NCI-H2107 (cell line): ENCODE measurements at regions not wholly inside any gene's neighbourhood (a gene's known extent, or its start where the extent isn't known, plus 50 kb on each side); places are given as distances from the start of the nearest gene placed in this dataset.
A peak's percentile ranks its signal among the peaks of the same experiment; 100 is the strongest.

Experiments used
- DNase-seq: peaks from one replicate; lab custom pipeline; 2025; lab: John Stamatoyannopoulos, UW

GRCh38 chr10:131425752-131426533, 114.4 kb upstream of the TCERG1L start:
- DNase-seq: no peak

- no peak for DNase-seq
These were observed 115.0 kb upstream of the TCERG1L start for GRCh38 chr10:131426534-131426898.

DNA sequence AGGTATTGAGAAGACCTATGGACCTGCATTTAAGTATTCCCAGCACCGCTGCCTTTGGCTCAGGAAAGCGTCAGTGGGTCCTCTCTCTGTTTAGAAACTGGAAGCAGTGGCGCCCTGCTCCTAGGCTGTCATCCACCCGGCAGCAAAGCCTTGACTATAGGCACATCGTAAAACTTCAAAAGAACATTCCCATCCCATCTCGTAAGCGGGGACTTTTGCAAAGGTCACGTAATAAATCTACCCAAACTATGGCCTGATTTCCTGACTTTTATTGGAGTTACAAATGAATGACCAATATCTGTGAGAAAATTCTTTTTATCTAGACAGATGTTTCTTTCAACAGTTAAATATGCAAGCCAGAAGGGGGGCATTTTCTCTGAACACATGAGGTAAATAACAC, 115.8 kb upstream of the TCERG1L start:
- DNase-seq: no peak

GRCh38 chr10:131427901-131428300, 116.4 kb upstream of the TCERG1L start:
- no peak for DNase-seq

DNA sequence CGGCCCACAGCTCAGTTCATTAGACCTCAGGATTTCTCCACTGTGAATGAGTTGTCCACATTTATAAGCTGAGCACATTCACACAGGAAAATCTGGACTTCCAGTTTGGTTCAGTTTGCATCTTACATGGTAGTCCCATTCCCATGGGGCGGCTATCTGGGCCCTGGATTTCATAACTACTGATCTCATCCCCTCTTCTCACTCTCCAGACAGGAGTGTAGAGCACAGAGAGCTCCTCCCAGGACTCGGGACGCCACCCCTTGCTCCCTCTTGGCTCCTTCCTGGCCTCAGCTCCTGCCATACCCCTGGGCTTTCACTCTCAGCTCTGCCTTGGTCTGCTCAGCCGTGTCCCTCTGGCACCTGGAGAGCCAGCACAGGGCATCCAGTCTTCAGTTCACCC, 117.6 kb upstream of the TCERG1L start:
- no peak for DNase-seq

DNA sequence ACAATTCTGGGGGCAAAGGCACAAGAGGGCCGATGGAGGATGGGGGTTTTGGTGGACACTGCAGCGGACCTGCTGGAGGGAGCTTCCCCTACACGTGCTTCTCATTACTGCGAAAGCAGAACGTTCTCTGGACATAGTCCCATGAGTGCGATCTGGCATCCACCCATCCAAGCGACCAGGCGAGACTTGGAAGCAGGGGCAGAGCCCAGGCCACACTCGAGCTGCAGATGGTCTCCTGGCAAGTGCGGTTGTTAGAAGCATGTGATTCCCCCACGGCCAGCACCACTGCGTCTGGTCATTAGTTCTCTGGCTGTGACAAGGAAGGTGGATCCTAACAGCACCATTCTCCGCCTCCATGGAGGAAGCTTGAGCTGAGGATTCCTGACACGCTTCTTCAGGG, 118.4 kb upstream of the TCERG1L start:
- no peak for DNase-seq

DNA sequence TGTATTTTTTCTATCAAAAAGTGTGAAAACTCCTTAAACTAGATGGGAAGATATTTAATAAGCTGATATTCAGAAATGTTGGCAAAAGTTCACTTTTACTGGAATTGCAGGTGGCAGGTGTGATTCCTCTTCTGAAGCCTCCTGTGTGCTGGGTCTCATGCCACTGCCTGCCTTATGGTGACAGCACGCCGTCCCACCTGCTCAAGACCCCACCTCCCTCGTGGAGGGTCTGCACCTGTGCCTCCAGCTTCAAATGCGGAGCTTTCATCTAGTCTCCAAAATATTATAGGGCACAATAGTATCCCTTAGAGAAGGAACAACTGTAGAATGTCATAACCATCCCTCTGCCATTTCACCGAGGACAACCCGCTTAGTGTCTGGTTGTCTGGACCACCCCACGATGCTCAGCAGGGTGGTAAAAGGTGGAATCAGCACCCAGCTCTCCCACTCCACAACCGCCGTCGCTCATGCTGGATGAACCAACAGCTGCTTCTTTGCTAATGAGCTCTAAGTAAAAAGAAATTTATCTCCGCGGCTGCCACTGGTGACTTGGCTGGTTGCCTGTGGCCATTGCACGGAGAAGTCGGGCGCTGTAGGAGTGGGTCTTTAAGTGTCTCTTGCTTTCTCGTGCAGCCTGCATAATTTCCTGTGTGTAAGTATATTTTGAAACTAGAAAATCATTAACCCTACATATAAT, 119.3 kb upstream of the TCERG1L start:
- DNase-seq: no peak

- DNase-seq: peak; percentile 6
These were observed 120.0 kb upstream of the TCERG1L start for GRCh38 chr10:131431533-131431932.

DNA sequence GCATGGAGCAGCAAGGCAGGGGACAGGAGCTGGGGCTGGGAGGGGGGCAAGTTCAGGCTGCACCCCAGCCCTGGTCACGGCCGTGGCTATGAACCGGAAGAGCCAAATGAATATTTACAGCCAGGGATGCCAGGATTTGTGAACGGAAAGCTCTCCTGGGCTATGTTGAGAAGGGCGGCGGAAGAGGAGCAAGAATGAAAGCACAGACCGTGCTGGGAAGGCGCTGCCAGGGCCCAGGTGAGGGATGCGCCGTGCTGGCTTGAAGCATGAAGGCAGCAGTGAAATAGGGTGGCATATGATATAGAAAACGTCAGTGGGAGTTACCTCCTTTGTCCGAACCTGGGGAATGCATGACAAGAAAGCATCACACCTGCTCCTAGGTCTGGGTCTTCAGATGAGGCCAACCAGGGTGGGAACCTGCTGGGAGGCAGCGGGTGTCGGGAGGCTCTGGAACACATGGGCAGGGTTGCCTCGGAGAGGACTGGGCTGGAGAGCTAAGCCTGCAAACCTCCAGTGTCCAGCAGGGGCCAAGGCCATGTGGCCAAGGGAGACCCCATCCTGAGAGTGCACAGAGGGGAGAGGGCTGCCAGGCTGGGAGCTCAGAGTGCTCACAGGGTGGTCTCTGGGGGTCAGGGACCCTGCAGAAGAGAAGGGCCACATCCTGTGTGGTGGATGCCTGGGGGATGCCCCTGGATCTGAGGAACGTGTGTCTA, 120.6 kb upstream of the TCERG1L start:
- DNase-seq: no peak

- no peak for DNase-seq
These were observed 122.0 kb upstream of the TCERG1L start for GRCh38 chr10:131433568-131433967.

- DNase-seq: no peak
These were observed 123.7 kb upstream of the TCERG1L start for GRCh38 chr10:131435232-131435631.

GRCh38 chr10:131435760-131436457, 124.4 kb upstream of the TCERG1L start:
- no peak for DNase-seq

DNA sequence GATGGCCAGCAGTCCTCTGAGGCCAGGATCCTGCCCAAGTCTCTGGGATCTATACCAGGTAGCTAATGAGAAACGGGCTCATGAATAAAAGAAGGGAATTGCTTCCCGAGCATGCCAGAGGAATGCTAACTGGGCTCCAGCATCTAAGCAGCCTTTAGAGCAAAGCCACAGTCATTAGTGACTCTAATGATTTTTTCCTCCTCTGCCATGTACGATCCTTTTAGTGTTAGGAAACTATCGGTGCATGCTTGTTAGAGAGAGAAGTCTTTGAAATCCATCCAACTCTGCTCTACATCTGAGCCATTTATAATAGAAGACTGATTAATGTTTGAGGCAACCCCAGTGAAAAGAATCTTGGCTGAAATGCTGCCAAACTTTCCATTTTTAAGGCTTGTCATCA, 124.9 kb upstream of the TCERG1L start:
- DNase-seq: no peak

DNA sequence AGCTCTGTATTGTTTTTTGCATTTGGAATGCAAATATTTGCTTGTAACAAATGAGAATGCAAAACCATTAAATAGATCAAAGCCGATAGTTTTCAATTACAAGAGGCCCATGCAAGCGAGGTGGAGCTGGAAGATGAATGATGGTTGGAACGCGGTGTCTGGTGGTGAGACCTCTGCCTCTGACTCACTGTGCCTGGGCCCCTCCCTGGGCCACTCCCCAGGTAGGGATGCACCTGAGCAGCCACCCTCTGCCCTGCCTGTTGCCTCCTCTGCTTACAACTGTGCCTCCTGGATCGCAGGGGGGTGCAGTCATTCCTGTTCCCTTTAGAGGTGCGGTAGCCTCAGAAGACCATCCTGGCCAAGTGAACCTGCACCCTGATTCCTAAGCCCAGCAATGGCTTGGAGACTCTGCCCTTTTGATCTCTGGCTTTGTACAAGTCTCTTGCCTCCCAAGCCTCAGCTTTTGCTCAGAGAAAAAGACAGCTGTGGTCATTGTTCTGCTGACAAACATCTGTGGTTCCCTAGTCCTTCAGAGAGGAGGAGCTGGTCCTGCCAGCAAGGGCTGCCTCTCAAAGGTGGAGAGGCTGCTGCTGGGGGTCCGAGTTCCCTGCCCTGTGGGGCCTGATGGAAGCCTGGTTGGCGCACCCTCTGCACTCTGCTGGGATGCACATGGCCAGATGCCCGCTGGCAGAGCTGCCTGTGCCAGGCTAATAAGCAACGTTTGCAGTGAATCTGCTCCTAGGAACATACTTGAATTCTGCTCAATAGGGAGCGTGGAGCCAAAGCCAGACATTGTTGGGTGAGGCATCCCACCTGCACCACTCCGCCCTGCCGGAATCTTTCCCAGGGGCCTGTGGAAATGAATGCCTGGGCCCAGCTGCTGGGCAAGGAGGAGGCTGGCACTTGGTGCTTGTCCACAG, 126.3 kb upstream of the TCERG1L start:
- no peak for DNase-seq

GRCh38 chr10:131438665-131439064, 127.1 kb upstream of the TCERG1L start:
- no peak for DNase-seq

GRCh38 chr10:131439705-131440104, 128.2 kb upstream of the TCERG1L start:
- no peak for DNase-seq

GRCh38 chr10:131440405-131441360, 129.2 kb upstream of the TCERG1L start:
- no peak for DNase-seq

- no peak for DNase-seq
These were observed 130.8 kb upstream of the TCERG1L start for GRCh38 chr10:131442271-131442670.

DNA sequence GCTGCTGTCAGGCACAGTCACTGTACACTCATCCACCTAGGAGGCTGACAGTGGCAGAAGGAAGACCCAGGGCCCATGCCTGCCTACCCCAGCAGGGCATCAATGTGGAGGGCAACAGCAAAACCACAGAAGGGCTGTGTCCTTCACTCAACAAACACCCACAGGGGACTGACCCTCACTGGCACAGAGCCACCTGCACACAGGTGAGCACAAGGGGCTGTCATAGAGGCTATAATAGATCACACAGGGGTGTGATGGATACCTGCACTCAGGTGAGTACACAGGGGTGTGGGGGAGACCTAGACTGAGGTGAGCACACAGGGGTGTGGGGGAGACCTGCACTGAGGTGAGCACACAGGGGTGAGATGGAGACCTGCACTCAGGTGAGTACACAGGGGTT, 132.8 kb upstream of the TCERG1L start:
- no peak for DNase-seq

DNA sequence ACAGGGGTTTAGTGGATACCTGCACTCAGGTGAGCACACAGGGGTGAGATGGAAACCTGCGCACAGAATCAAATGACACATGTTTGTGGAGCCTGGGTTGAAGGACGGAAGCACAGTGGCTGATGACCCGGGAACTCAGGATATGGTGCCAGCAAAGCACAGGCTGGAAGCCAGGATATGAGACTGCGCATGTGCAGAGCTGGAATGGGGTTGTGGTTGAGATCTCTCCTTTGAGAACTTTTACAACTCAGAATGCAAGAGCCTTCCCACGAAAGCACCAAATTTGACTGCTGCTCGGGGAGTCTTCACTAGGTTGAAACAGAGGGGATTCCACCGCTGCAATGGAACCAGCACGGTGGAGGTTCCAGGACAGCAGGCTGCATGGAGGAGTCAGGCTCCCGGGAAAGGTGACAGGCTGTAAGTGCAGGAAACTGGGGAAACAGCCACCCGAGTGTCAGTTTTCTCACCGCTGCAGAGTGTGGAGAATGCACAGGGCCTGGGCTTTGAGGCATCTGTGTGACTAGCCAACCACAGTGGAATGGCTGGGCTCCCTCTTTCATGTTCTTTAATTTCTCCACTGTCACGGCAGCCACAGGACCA, 133.4 kb upstream of the TCERG1L start:
- no peak for DNase-seq
